ENCODE measurements at regions not wholly inside any gene's neighbourhood (a gene's known extent, or its start where the extent isn't known, plus 50 kb on each side); places are given as distances from the start of the nearest gene placed in this dataset.

- Histone ChIP-seq H3K4me3 (no peak overlapping the region), H3K9me3 (no peaks in the 10 kb centered on the region), H3K27me3 (ENCODE audit: insufficient read depth in 3 of 3, low read length in 2 of 3) (no peaks in the 10 kb centered on the region), H3K27ac (no peak overlapping the region), H3K4me1 (no peaks in the 10 kb centered on the region), H3K36me3 (ENCODE audit: insufficient read depth in 1 of 2, low read depth in 1 of 2) (no peaks in the 10 kb centered on the region)
- no peak for DNase-seq
- 22 to 42% (median 36%) methylated on average over 1 of the region's 1 CpG for WGBS, 3 donors
- no peak for TF ChIP-seq CTCF (IDR thresholded peaks at IDR 0.05)
- ATAC-seq = no peak
- intact Hi-C loops (cut with DNase I) = no loop called here
These were observed 759.0 kb upstream of the EPHA5 start for GRCh38 chr4:66429276-66429675.

- no peak overlapping the region for H3K27ac ChIP-seq
- DNase-seq = no peak
- H3K27me3 ChIP-seq (ENCODE audit: insufficient read depth in 3 of 3, low read length in 2 of 3) = no peaks in the 10 kb centered on the region
- no peaks in the 10 kb centered on the region for H3K4me1 ChIP-seq
- peaks cover 5% of the 10 kb centered on the region for H3K9me3 ChIP-seq
- H3K4me3 ChIP-seq = no peak overlapping the region
- no peaks in the 10 kb centered on the region for H3K36me3 ChIP-seq (ENCODE audit: insufficient read depth in 1 of 2, low read depth in 1 of 2)
- intact Hi-C loops (cut with DNase I) = no loop called here
- no peak for TF ChIP-seq CTCF (IDR thresholded peaks at IDR 0.05)
- 72 to 77% (median 73%) methylated on average over 4 of the region's 4 CpGs for WGBS, 3 donors
- ATAC-seq = no peak
These were observed 746.1 kb upstream of the EPHA5 start for GRCh38 chr4:66416425-66416824.

- H3K27ac ChIP-seq = no peak overlapping the region
- no peaks in the 10 kb centered on the region for H3K36me3 ChIP-seq (ENCODE audit: insufficient read depth in 1 of 2, low read depth in 1 of 2)
- H3K27me3 ChIP-seq (ENCODE audit: insufficient read depth in 3 of 3, low read length in 2 of 3) = no peaks in the 10 kb centered on the region
- ATAC-seq (no peak), DNase-seq (no peak)
- no peaks in the 10 kb centered on the region for H3K4me1 ChIP-seq
- TF ChIP-seq CTCF (IDR thresholded peaks at IDR 0.05) = no peak
- H3K9me3 ChIP-seq = no peaks in the 10 kb centered on the region
- H3K4me3 ChIP-seq = no peak overlapping the region
- WGBS, 3 donors = 66 to 75% (median 72%) methylated on average over 5 of the region's 5 CpGs
- intact Hi-C loops (cut with DNase I) = no loop called here
These were observed 733.9 kb upstream of the EPHA5 start for GRCh38 chr4:66404141-66404540.

- WGBS, 3 donors = 24 to 41% (median 38%) methylated on average over 1 of the region's 1 CpG
- no peak for ATAC-seq
- no peak for DNase-seq
- Histone ChIP-seq H3K27ac (no peak overlapping the region), H3K36me3 (ENCODE audit: insufficient read depth in 1 of 2, low read depth in 1 of 2) (no peaks in the 10 kb centered on the region), H3K9me3 (no peaks in the 10 kb centered on the region), H3K27me3 (ENCODE audit: insufficient read depth in 3 of 3, low read length in 2 of 3) (no peaks in the 10 kb centered on the region), H3K4me3 (no peak overlapping the region), H3K4me1 (no peaks in the 10 kb centered on the region)
- intact Hi-C loops (cut with DNase I) = no loop called here
- TF ChIP-seq CTCF (IDR thresholded peaks at IDR 0.05) = no peak
These were observed 706.6 kb upstream of the EPHA5 start for GRCh38 chr4:66376921-66377320.

GRCh38 chr4:66376396-66376795, 706.1 kb upstream of the EPHA5 start:
- Histone ChIP-seq H3K9me3 (no peaks in the 10 kb centered on the region), H3K27me3 (ENCODE audit: insufficient read depth in 3 of 3, low read length in 2 of 3) (no peaks in the 10 kb centered on the region), H3K4me1 (no peaks in the 10 kb centered on the region), H3K36me3 (ENCODE audit: insufficient read depth in 1 of 2, low read depth in 1 of 2) (no peaks in the 10 kb centered on the region), H3K27ac (no peak overlapping the region), H3K4me3 (no peak overlapping the region)
- ATAC-seq (no peak), DNase-seq (no peak)
- no peak for TF ChIP-seq CTCF (IDR thresholded peaks at IDR 0.05)
- intact Hi-C loops (cut with DNase I) = no loop called here
